PC-3 (cell line): ENCODE measurements at regions not wholly inside any gene's neighbourhood (a gene's known extent, or its start where the extent isn't known, plus 50 kb on each side); places are given as distances from the start of the nearest gene placed in this dataset.

Source experiments
- CTCF ChIP-seq: fragments of 300-600 bp; sonication (generic); conservative IDR thresholded peaks from 2 replicates; pipeline ENCODE4 v1.5.1; 2017; ENCODE audit warnings: antibody characterized with exemption, low read depth, mild to moderate bottlenecking, low read length
- EZH2 ChIP-seq: fragments of 300-600 bp; sonication (generic); IDR thresholded peaks from one replicate; pipeline ENCODE4 v1.6.1; 2017; ENCODE audit warnings: antibody characterized with exemption, mild to moderate bottlenecking, low read length; ENCODE audit not compliant: unreplicated experiment

DNA sequence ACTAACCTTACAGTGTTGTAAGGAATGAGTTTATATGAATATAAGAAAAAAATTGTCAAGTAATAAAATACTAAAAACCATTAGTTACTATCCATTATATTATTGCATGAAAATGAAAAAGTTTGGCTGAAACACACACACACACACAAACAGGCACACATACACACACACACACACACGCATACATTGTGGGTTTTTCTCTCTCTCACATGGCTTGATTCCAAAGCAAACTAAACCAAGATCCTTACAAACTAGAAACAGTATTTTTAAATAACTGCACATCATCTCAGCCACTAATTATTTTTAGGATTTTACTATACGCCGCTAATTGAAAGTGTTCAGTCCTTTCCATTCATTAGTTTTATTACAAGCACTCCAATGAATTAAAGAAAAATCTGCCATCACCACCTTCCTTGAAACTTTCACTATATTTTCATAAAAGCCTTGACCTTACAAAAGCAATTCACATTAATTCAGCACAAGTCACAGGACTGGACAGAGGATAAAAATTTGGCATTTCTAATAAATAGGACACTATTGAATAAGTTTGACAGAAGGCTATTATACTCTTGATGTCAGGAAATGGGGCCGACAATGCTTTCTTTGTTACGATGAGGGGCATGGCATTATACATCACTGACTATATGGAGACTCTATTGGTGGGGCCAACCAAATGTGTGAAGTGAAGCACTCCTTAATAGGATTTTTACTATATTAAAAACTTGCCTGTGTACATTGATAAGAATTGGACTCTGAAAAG is 187.0 kb upstream of the ESRRG start:
- no peak for TF ChIP-seq CTCF
- TF ChIP-seq EZH2: no peak
